Activated CD4-positive, alpha-beta T cell treated with anti-CD3 and anti-CD28 coated beads, Interleukin-2, amount 10 ng/mL, durations not matched to agents 7 days and 5 days (primary cell): ENCODE measurements at regions not wholly inside any gene's neighbourhood (a gene's known extent, or its start where the extent isn't known, plus 50 kb on each side); places are given as distances from the start of the nearest gene placed in this dataset.

Source experiments
- CTCF ChIA-PET: fragments of 350-600 bp; sonication (Branson Sonifier 250); formaldehyde crosslinking; loops from one replicate; lab custom pipeline; 2021; ENCODE audit warnings: antibody characterized with exemption; lab: Charles Lee
- POLR2A ChIA-PET: fragments of 350-600 bp; sonication (Branson Sonifier 250); formaldehyde crosslinking; loops from one replicate; lab custom pipeline; 2021; ENCODE audit warnings: antibody characterized with exemption; lab: Charles Lee
- DNase-seq: peaks from one replicate; pipeline ENCODE4 v3.0.0-alpha.2; 2020
- H3K27ac Mint-ChIP-seq: one replicate; pipeline ENCODE4 v1.8.0; 2021; ENCODE audit warnings: mild to moderate bottlenecking, moderate library complexity, mixed read lengths
- H3K27me3 Mint-ChIP-seq: one replicate; pipeline ENCODE4 v1.8.0; 2021; ENCODE audit warnings: mixed read lengths
- H3K36me3 Mint-ChIP-seq: one replicate; pipeline ENCODE4 v1.8.0; 2021; ENCODE audit warnings: low read depth, mixed read lengths
- H3K4me1 Mint-ChIP-seq: one replicate; pipeline ENCODE4 v1.8.0; 2021; ENCODE audit warnings: mixed read lengths
- H3K4me3 Mint-ChIP-seq: one replicate; pipeline ENCODE4 v1.8.0; 2021; ENCODE audit warnings: mild to moderate bottlenecking, moderate library complexity, mixed read lengths
- H3K9me3 Mint-ChIP-seq: one replicate; pipeline ENCODE4 v1.8.0; 2021; ENCODE audit warnings: mixed read lengths

DNA sequence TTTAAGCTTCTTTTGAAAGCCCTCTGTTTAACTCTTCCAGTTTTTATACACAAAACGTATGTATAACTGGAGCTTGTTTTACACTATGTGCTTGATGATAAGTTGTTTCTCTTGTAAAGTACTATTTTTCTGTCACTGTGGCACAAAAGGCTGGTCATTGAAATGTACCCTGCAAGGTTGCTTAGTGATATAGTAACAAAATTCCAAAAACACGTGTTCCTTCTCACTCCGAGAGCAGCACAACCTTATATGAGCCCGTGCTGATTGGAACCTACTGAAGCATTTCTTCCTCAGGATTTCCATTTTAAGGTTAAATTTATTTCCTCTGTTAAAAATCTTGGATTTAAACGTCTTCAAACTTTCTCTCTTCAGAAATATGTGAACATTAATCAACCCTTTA is 772.9 kb upstream of the TENM3 start:
- Mint-ChIP-seq H3K9me3 (no peaks in the 10 kb centered on the region), H3K27me3 (no peaks in the 10 kb centered on the region), H3K36me3 (no peaks in the 10 kb centered on the region), H3K4me3 (no peak overlapping the region), H3K27ac (no peak overlapping the region), H3K4me1 (no peaks in the 10 kb centered on the region)
- CTCF ChIA-PET = no interaction called here
- no peak for DNase-seq
- POLR2A ChIA-PET = no interaction called here

DNA sequence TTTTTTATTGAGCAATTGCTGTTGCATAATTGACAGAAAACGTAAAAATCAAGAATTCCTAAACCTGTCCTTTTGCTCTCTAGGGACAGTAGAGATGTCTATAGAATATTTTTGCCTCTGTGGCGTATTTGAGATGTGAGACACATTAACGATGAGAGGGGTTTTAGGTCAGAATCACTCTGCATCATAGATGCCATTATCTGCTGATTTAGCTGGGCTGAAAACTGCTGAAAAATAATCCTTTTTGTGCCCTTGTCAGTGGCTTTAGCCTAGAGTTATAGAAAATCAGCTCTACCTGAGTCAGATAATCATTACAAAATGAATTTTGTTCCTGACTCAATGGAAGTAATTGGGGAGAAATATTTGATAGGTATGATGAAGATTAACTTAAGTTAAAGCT is 767.8 kb upstream of the TENM3 start:
- H3K4me1 Mint-ChIP-seq = no peaks in the 10 kb centered on the region
- ChIA-PET POLR2A (no interaction called here), CTCF (interaction anchor here (0.5 kb wide), 1 partner anchor 284 kb away, joined by 3 read pairs; no protein-coding TSS in a partner anchor)
- no peaks in the 10 kb centered on the region for H3K27me3 Mint-ChIP-seq
- H3K4me3 Mint-ChIP-seq = no peak overlapping the region
- no peaks in the 10 kb centered on the region for H3K9me3 Mint-ChIP-seq
- no peak overlapping the region for H3K27ac Mint-ChIP-seq
- H3K36me3 Mint-ChIP-seq = no peaks in the 10 kb centered on the region
- DNase-seq = no peak

DNA sequence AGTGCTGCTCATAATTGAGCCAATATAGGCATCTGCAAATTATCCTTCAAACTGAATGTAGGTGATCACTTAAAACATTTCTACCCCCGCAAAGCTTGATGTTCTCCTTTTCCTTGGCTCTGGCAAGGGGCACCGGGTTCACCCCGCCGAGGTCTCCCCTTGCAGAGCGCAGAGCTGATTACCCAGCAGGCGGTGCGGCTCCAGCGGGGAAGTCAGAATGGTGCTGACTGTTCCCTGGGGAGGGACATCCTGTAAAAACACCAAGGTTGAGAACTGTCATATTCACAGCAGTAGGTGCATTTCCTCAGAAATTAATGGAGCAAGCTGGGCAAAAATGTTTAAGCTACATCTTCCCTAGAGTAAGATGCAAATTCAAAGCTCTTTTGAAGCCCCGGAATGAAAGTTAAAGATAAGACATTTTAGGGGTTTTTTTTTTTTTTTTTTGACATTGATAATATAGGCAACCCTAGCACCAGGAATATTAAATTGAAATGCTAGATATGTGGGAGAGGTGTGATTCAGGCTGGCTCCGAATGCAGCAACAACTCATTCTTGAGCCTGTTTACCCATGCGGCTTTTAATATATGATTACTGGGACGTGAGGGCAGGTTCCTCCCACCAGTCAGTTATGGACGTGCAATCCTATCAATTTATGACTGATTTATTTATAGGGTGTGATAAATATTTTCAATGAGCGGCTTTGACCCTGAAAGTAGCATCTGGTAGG is 767.3 kb upstream of the TENM3 start:
- DNase-seq = no peak
- ChIA-PET POLR2A (no interaction called here), CTCF (interaction anchor here (0.5 kb wide), 1 partner anchor 285 kb away, joined by 3 read pairs; no protein-coding TSS in a partner anchor)
- Mint-ChIP-seq H3K4me1 (no peaks in the 10 kb centered on the region), H3K27ac (no peak overlapping the region), H3K9me3 (no peaks in the 10 kb centered on the region), H3K27me3 (no peaks in the 10 kb centered on the region), H3K36me3 (no peaks in the 10 kb centered on the region), H3K4me3 (no peak overlapping the region)

DNA sequence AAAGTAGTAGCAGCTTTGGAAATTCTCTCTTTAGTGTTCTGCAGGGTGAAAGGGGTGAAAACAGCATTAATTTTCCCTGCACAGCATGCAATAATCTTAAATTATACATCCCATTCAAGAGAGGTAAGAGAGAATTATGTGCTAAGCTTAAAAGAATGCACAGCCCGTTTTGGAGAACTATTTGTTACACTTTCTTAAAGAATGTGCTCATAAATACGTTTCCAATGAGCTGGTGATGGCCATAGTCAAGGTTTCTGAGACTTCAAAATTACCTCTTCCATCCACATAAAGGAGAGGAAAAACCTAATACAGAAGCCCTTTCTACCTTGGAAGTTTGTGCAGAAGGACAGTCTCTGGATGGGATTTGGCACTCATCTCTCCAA is 766.7 kb upstream of the TENM3 start:
- no peak for DNase-seq
- no peak overlapping the region for H3K4me3 Mint-ChIP-seq
- no peaks in the 10 kb centered on the region for H3K4me1 Mint-ChIP-seq
- no peaks in the 10 kb centered on the region for H3K36me3 Mint-ChIP-seq
- no peak overlapping the region for H3K27ac Mint-ChIP-seq
- no peaks in the 10 kb centered on the region for H3K9me3 Mint-ChIP-seq
- CTCF ChIA-PET = no interaction called here
- POLR2A ChIA-PET = no interaction called here
- H3K27me3 Mint-ChIP-seq = no peaks in the 10 kb centered on the region

DNA sequence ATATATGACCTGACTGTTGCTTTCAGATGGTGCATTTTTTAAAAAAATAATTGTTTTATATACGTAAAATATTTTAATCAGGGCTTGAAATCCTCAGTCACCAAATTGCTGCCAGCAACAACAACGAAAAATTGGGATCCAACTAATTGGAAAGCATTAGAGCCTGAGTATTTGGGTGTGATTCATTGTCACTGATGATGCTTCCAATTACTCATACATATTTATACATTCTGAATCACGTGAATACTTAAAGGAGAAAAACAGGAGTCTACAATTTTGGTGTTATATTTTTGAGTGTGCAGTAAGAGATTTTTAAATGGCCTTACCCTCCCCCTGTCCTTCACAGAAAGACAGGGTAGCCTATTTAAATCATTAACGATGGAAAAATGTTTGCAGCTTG is 765.6 kb upstream of the TENM3 start:
- CTCF ChIA-PET = no interaction called here
- Mint-ChIP-seq H3K4me3 (no peak overlapping the region), H3K4me1 (no peaks in the 10 kb centered on the region)

DNA sequence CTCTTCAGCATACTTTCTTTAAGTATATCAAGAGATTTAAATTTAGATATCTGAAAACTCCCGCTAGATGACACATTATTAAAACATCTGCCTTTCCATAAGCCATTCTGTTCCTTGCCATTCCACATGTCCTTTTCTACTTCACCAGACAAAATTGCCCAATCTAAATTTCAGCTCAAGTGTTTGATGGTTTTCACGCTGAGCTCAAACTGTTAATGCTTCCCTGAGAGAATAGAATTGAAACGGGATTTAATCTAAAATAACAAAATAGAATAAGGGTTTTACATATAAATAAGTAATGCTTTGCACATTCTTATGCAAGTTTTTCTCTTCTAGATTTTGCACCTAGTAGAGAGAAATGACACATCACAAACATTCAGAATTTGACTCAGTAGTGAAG is 764.5 kb upstream of the TENM3 start:
- Mint-ChIP-seq H3K27me3 (no peaks in the 10 kb centered on the region), H3K4me3 (no peak overlapping the region), H3K36me3 (no peaks in the 10 kb centered on the region), H3K4me1 (no peaks in the 10 kb centered on the region), H3K27ac (no peak overlapping the region), H3K9me3 (no peaks in the 10 kb centered on the region)
- ChIA-PET CTCF (no interaction called here), POLR2A (no interaction called here)
- no peak for DNase-seq

More for the DNA sequence above, 765.6 kb upstream of the TENM3 start:
- Mint-ChIP-seq H3K27ac (no peak overlapping the region), H3K27me3 (no peaks in the 10 kb centered on the region), H3K36me3 (no peaks in the 10 kb centered on the region), H3K9me3 (no peaks in the 10 kb centered on the region)
- no peak for DNase-seq
- POLR2A ChIA-PET = no interaction called here

DNA sequence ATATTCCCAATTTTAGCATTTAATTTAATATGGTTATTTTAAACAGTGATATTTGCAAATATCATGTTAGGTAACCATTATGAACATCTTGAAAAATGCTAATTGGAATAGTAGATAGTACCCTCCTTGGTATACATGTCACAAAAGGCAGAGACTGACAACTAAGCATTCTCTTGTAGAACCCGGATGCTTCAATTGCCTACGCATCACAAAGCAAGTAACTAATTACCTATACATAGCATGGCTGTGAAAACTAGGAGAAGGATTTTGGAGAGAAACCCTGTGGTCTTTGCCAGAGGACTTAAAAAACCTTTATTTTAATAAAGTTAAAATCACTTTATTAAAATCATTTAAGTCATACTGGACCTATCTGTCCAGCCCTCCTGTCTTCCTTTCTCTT is 764.1 kb upstream of the TENM3 start:
- no peak overlapping the region for H3K4me3 Mint-ChIP-seq
- DNase-seq = no peak
- no peaks in the 10 kb centered on the region for H3K27me3 Mint-ChIP-seq
- H3K4me1 Mint-ChIP-seq = no peaks in the 10 kb centered on the region
- H3K36me3 Mint-ChIP-seq = no peaks in the 10 kb centered on the region
- CTCF ChIA-PET = no interaction called here
- POLR2A ChIA-PET = no interaction called here
- H3K9me3 Mint-ChIP-seq = no peaks in the 10 kb centered on the region
- H3K27ac Mint-ChIP-seq = no peak overlapping the region

DNA sequence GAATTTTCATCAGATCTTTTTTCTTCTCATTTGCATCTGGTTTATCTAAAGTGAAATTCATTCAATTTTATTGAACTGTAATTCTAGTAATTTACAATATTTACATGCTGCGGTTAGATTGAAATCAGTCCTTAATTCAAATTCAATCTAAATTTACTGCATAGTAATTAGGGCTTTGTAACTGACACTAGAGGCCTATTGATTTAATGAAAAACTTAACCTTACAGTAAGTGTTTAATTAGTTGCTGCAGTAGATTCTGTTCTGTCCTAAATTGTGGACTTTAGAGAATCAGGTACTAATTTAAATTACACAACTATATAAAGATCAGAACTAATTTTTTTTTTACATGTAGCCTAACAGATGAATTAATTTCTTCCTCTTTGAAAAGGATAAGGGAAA is 758.8 kb upstream of the TENM3 start:
- no peaks in the 10 kb centered on the region for H3K9me3 Mint-ChIP-seq
- POLR2A ChIA-PET = no interaction called here
- no peak overlapping the region for H3K4me3 Mint-ChIP-seq
- H3K27ac Mint-ChIP-seq = no peak overlapping the region
- no peak for DNase-seq
- H3K27me3 Mint-ChIP-seq = no peaks in the 10 kb centered on the region
- CTCF ChIA-PET = no interaction called here
- no peaks in the 10 kb centered on the region for H3K4me1 Mint-ChIP-seq
- H3K36me3 Mint-ChIP-seq = no peaks in the 10 kb centered on the region

DNA sequence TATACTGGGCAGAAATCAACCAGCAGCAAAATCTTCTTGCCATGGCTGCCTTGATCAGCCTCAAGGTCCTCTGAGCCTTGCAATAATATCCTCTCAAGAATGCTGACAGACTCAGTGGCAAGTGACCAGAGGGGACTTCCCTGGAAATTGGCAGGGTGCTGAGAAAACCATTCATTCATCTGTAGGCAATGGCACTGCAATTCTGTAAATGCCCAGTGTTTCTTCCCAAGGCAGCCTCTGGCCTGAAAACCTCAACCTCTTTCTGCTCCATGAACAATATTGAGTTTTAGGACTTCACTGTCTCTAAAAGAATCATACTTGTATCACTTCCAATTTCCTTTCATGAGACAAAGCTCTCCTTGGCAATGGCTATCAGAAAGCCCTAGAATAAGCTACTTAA is 754.3 kb upstream of the TENM3 start:
- Mint-ChIP-seq H3K27me3 (no peaks in the 10 kb centered on the region), H3K27ac (no peak overlapping the region), H3K36me3 (no peaks in the 10 kb centered on the region), H3K9me3 (no peaks in the 10 kb centered on the region), H3K4me1 (no peaks in the 10 kb centered on the region), H3K4me3 (no peak overlapping the region)
- ChIA-PET POLR2A (no interaction called here), CTCF (no interaction called here)
- DNase-seq = no peak

DNA sequence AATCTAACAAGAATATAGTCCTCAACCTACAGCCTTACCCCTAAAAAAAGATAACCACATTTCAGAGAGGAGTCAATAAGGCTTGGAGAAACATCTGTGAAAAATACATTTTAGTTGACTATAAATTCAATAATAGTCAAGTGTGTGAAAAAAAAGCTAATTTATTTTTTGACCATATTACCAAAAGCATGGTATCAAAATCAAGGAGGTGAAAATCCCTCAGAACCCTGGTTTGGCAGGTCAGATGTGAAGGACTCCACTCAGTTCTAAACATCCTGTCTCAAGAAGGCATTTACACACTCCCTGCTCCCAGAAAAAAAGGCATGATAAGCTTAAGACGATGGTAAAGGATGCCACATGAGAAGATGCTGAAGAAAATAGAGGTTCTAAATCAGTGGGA is 745.1 kb upstream of the TENM3 start:
- ChIA-PET POLR2A (no interaction called here), CTCF (no interaction called here)
- H3K36me3 Mint-ChIP-seq = no peaks in the 10 kb centered on the region
- no peak overlapping the region for H3K4me3 Mint-ChIP-seq
- H3K4me1 Mint-ChIP-seq = no peaks in the 10 kb centered on the region
- no peaks in the 10 kb centered on the region for H3K27me3 Mint-ChIP-seq
- no peaks in the 10 kb centered on the region for H3K9me3 Mint-ChIP-seq
- no peak overlapping the region for H3K27ac Mint-ChIP-seq
- DNase-seq = no peak

DNA sequence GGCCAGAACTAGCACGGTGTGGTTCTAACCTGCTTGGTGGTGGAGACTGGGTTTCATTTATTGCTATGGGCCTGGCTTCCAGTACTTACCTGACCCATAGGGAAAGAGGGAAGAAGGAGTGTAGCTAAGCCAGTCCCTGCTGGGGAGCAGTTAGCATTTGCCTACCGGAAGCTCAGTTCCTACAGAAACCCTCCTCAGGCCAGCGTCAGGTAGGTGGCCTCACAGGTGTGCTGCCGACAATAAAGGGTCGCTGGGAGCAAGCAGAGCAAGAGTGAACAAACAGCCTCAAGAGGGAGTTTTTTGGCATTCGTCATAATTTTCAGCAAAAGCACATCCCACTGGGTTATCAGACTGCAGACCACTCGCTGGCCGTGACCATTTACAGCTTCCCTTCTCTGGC is 740.6 kb upstream of the TENM3 start:
- no peaks in the 10 kb centered on the region for H3K9me3 Mint-ChIP-seq
- H3K4me3 Mint-ChIP-seq = no peak overlapping the region
- no peaks in the 10 kb centered on the region for H3K36me3 Mint-ChIP-seq
- H3K27me3 Mint-ChIP-seq = no peaks in the 10 kb centered on the region
- no peaks in the 10 kb centered on the region for H3K4me1 Mint-ChIP-seq
- POLR2A ChIA-PET = no interaction called here
- DNase-seq = no peak
- CTCF ChIA-PET = no interaction called here
- H3K27ac Mint-ChIP-seq = no peak overlapping the region

DNA sequence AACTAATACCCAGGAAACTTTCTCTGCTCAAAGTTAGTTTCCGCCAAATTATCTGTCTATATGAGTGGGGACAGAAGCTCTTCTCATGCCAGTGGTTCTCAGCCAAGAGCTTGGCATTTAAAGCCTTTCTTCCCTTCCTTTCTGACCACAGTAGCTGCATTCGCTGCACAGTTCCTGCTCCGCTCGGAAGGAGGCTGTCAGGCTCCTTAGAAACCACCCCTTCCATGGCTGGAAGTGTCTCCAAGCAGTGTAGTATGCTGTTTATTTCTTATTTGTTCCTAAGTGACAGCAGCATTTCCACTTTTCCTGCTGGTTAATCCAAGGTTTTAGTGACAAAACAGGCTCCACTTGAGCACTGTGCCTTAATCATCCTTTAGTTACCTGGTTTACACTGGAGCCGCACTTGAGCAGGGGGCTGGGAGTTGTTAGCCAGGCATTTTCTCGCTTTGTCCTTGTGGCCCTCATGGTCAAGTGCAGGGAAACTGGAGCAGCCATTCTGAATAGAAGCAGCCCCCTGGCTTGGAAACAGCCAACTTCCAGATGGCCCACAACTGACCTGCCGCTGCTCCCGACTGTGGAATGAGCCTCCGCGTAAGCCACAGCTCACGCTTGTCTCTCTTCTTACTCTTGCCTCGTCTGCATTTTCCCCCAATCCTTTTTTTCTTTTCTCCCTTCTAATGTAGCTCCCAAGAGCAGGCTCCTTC is 739.4 kb upstream of the TENM3 start:
- no peak overlapping the region for H3K4me3 Mint-ChIP-seq
- ChIA-PET CTCF (no interaction called here), POLR2A (no interaction called here)
- no peaks in the 10 kb centered on the region for H3K9me3 Mint-ChIP-seq
- H3K27ac Mint-ChIP-seq = no peak overlapping the region
- H3K36me3 Mint-ChIP-seq = no peaks in the 10 kb centered on the region
- no peaks in the 10 kb centered on the region for H3K27me3 Mint-ChIP-seq
- DNase-seq = no peak
- H3K4me1 Mint-ChIP-seq = no peaks in the 10 kb centered on the region

DNA sequence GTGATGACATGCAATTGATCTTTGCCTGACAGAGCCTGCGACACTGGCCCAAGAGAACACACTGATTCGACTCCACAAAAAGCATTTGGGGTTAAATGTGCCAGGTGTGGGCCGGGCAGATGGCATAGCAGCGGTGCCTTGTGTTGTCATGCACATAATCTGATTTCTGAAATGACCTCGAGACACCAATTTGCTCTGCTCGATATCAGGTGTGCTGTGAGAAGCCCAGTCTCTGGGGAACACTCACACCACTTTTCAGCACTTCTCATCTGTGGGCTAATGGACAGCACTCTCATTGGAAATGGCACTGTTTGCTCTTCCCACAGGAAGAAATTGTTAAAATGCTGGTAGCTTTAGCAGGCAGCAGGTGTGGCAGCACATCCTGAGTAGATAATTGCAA is 738.3 kb upstream of the TENM3 start:
- H3K4me1 Mint-ChIP-seq = no peaks in the 10 kb centered on the region
- no peak overlapping the region for H3K27ac Mint-ChIP-seq
- no peaks in the 10 kb centered on the region for H3K27me3 Mint-ChIP-seq
- CTCF ChIA-PET = no interaction called here
- no peak for DNase-seq
- H3K9me3 Mint-ChIP-seq = no peaks in the 10 kb centered on the region
- no peak overlapping the region for H3K4me3 Mint-ChIP-seq
- POLR2A ChIA-PET = no interaction called here
- no peaks in the 10 kb centered on the region for H3K36me3 Mint-ChIP-seq
